Dermis microvascular lymphatic vessel endothelial cell (primary cell): ENCODE measurements at regions not wholly inside any gene's neighbourhood (a gene's known extent, or its start where the extent isn't known, plus 50 kb on each side); places are given as distances from the start of the nearest gene placed in this dataset.
A peak's percentile ranks its signal among the peaks of the same experiment; 100 is the strongest.
"Not testable (repeated sequence)": the region's sequence is repeated elsewhere in the genome, so short reads cannot be mapped to it uniquely, and the experiment has no call there.

ENCODE experiments used
- DNase-seq, 2 donors: peaks; one replicate each; pipeline versions ENCODE4 v3.0.0 to v3.0.0-alpha.2; 2010; ENCODE audit warnings: low read depth in 2 of 2

GRCh38 chr5:86404256-86404655, 213.5 kb upstream of the COX7C start:
- no peak for DNase-seq

- no peak for DNase-seq
These were observed 210.0 kb upstream of the COX7C start for GRCh38 chr5:86407711-86408110.

GRCh38 chr5:86411596-86411995, 206.1 kb upstream of the COX7C start:
- DNase-seq = no peak

- DNase-seq = no peak
These were observed 190.6 kb upstream of the COX7C start for GRCh38 chr5:86427158-86427557.

- DNase-seq = no peak
These were observed 178.1 kb upstream of the COX7C start for GRCh38 chr5:86439593-86440110.

GRCh38 chr5:86442036-86442745, 175.6 kb upstream of the COX7C start:
- no peak for DNase-seq

GRCh38 chr5:86447362-86447761, 170.4 kb upstream of the COX7C start:
- no peak for DNase-seq

- DNase-seq = no peak
These were observed 165.5 kb upstream of the COX7C start for GRCh38 chr5:86452251-86452650.

- DNase-seq = no peak
These were observed 157.2 kb upstream of the COX7C start for GRCh38 chr5:86460519-86460918.

GRCh38 chr5:86461169-86461956, 156.4 kb upstream of the COX7C start:
- peak in 1 of 2 donors; percentile 27 for DNase-seq

GRCh38 chr5:86463339-86463738, 154.4 kb upstream of the COX7C start:
- no peak for DNase-seq

GRCh38 chr5:86465052-86465838, 152.5 kb upstream of the COX7C start:
- DNase-seq = no peak

GRCh38 chr5:86466721-86467120, 151.0 kb upstream of the COX7C start:
- DNase-seq = not testable (repeated sequence)

- DNase-seq = no peak
These were observed 135.7 kb upstream of the COX7C start for GRCh38 chr5:86482008-86482407.

GRCh38 chr5:86493777-86494176, 124.0 kb upstream of the COX7C start:
- DNase-seq = no peak

GRCh38 chr5:86500947-86501346, 116.8 kb upstream of the COX7C start:
- no peak for DNase-seq

GRCh38 chr5:86507574-86507973, 110.2 kb upstream of the COX7C start:
- DNase-seq = no peak

GRCh38 chr5:86510330-86510915, 107.3 kb upstream of the COX7C start:
- DNase-seq = not testable (repeated sequence)

GRCh38 chr5:86523718-86524117, 94.0 kb upstream of the COX7C start:
- DNase-seq = no peak

- no peak for DNase-seq
These were observed 92.1 kb upstream of the COX7C start for GRCh38 chr5:86525622-86526021.

GRCh38 chr5:86526811-86527348, 90.9 kb upstream of the COX7C start:
- no peak for DNase-seq
